SHP77 treated with DMSO at 0.1 percent for 48 hours (cell line): ENCODE measurements at regions not wholly inside any gene's neighbourhood (a gene's known extent, or its start where the extent isn't known, plus 50 kb on each side); places are given as distances from the start of the nearest gene placed in this dataset.

Experiments
- DNase-seq: peaks from one replicate; lab custom pipeline; 2025; lab: John Stamatoyannopoulos, UW

DNA sequence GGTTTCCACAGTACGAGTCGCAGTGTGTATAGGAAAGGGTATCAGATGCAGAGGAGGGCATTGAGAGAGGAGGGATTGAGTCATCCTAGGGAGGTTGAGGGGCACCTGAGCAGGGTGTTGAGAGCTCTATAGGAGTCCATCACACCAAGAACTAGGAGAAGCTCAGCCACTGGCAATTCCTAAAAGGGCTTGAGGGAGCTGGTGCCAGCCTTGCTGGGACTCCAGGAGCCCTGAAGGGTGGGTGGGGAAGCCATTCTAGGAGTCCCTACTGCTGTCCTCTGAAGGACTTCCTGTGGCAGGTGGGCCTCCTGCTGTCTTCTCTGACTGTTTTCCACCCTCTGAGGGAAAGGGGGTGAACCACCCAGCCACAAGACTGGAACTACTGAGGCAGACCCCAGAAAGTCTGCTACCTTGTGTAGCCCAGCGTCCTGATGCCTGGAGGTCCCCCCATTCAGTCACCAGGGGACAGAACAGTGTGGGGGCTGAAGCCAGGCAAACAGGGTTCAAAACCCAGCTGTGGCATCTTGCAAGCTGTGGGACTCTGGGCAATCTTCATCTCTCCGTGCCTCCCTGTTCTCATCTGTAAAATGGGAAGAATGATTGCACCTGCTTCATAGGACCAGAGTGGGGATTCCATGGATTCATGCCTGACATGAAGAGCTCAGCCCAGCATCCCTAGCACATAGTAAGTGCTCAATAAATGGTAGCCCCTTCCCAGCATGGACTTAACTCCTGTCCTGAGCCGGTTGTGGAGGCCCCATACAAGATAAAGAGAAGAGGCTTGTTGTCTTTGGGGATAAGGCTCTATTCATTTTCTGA is 149.5 kb downstream of the C9orf50 start:
- no peak for DNase-seq

DNA sequence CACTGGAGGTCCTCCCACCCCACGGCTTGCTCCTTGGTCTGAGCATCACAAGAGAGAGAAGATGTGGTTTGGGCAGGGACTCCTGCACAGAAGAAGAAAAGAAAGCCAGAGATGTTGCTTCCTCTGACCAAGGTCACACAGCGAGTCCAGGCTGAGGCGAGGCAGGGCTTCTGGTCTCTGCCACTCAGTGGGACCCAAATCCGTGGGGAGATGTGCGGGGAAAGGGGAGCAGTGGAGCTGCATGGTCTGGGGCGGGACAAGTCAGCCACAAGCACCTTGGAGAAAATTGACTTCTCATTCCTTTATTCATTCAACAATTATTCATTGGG is 150.9 kb downstream of the C9orf50 start:
- no peak for DNase-seq

DNA sequence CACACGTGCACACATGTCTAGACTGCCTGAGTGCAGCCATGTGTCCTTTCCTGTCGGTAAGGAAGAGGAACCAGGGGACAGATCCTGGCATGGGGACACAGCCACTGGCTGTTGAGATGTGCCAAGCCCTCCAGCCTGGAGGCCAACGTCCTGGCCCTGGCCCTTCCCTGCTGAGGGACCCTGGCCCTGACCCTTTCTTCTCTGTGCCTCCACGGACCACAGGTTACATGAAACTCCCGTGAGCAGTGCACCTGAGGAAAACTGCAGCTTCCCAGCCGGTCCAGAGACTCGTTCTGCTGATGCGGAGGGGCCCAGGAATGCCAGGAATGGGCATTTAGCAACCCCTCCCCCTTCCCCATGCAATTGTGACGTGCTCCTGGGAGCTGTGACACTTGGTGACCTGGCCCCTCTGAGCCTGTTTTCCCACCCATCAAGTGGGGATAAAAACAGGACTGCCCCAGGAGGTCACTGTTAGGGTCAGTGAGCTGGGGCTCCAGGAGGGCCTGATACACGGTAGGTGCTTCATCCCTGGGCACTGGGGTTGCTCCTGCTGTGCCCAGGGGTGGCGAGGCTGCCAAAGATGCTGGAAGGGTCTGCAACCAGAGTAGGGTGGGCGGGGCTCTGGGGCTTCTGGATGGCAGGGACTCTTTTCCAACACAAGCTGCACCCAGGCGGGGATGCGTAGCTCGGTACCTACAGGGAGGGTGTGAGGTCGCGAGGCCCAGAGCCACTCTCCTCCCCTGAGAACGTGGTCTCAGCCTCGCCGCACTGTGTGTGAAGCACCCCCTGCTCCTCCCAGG is 151.5 kb downstream of the C9orf50 start:
- DNase-seq: no peak

DNA sequence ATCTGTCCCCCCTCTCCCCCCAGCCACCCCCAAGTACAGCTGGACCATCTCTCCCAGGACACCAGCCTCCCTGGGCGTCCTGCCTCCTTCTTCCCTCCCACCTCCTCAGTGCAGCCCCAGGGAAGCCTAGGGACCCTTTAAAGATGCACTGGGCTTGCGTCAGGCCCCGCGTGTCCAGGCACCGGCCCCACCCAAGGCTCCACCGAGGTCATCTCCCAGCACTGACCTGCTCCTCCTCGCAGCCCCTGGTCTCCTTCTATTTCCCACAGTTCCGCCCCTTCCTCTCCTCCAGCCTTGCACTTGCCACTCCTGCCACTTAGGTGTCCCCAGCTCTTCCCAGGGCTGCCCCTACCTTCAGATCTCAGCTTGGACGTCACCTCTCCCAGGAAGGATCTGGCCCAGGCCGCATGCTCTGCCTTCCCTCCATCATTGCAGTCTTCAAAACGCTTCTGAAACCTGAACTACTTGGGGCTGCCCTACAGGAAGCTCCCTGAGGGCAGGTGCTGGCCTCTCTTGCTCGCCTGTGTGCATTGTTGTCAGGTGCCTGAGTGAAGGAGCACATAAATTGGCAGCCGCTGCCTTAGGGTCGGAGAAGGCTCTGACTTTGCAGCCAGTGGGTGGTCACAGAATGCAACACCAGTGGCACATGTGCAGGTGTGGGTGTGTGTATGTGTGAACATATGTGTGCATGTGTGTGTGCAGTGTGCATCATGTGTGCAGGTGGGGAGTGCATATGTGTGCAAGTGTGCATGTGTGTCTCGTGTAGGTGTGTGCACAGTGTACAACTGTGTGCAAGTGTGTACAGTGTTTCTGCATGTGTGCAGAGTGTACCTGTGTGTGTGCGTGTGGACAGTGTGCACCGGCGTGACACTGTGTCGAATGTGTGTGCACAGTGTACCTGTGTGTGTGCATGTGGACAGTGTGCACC is 152.9 kb downstream of the C9orf50 start:
- DNase-seq: no peak

DNA sequence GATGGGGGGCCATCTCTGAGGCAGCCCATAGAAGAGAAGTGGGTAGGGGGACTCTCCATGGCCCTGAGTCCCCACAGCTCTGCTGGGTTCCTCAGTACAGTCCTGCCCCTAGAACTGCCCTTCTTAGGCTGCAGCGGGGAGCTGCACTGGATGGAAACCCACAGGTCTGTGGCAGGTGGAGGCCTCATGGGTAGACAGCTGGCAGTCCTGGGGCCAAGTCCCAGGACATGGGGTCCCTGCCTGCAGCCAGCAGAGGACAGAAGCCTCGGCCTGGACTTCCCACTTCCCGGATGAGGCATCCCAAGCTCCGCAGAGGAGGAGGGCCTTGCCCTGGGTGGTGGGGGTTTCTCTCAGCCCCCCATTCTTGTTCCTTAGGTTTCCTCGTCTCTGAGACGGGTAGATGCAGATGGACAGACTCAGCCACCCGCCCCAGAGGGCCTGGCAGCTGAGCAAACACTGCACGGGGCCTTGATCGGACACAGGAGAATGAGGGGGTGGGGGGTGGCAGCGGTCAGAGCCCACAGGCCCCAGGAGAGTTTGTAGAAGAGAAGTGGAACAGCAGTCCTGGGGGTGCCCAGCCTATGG is 153.8 kb downstream of the C9orf50 start:
- DNase-seq: peak; percentile 79

DNA sequence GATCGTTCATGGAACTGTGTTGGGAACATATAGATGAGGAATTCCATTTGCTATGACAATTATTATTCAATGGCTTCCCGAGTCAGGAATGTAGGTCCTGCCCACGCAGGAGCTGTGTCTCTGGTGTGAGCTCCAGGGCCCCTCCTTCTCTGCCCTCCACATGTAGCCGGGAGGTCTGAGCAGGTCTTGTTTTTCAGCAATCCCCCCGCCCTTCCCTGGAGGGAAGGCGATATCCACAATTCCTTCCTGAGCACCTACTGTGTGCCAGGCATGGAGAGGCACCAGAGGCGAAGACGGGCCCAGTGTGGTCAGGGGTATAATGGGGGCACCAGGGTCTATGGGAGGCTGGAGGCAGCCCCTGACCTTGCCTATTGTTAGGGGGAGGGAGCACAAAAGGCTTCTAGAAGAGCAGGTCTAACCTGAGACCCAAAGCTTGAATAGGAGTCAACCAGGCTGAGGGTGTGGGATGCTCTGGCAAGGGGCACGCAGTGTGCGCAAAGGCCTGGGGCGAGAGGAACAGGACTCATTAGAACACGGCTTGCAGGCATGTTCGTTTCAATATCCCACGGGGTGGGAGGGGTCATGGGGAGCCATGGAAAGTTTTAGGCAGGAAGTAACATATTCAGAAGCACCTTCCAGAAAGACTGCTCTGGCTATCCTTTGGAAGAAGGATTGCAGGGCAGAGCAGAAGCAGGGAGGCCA is 154.9 kb downstream of the C9orf50 start:
- no peak for DNase-seq

DNA sequence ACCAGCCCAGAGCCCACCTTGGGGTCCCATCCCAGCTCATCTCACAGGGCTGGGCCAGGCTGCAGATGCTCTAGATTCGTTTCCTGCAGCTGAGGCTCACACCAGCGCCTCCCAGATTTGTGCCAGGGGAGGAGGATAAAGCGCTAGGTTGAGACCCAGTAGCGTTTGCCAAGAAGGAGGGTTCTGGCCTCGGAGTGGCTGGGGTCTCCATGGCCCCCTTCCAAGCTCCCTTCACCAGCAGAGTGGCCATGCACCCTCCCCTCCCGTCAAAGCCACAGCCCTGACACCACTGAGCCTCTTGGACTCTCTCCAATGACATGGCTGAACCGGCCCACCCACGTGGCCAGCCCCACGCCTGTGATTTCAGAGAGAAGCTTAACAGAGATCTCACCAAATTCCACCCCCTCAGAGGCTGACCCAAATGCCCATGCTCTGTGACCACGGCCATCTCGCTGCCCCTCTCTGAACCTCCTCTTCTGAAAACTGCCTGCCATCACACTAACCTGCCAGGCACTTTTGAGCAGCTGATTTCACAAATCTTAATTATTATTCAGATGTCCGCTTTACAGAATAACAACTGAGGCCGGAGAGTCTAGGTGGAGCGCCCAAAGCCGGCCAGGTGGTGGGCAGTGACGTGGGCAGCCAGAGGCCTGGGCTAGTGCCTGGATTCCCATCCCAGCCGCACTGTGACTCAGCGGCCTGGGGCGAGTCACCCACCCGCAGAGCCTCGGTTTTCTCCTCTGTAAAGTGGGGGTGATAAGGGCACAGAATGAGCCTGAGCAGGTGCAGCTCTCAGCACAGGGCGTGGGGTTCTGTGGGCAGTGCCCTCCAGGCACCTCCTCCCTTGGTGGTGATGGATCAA is 155.7 kb downstream of the C9orf50 start:
- DNase-seq: no peak

DNA sequence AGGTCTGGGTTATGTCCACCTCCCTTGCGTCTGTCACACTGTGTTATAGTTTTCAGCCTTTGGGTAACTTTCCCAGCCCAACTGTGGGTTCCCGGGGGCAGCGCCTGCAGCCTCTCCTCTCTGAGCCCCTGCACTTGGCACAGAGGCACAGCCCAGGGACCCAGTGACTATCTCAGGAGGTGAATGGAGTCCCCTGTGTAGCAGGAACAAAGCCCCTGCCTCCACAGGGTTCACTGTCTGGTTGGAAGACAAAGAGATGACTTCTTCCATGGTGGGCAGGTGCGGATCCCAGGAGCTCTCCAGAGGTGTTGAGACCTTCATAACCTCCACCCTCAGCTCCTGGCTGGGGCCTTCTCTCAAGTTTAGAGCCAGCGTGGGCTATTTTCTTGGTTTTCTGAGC is 156.9 kb downstream of the C9orf50 start:
- DNase-seq: no peak

DNA sequence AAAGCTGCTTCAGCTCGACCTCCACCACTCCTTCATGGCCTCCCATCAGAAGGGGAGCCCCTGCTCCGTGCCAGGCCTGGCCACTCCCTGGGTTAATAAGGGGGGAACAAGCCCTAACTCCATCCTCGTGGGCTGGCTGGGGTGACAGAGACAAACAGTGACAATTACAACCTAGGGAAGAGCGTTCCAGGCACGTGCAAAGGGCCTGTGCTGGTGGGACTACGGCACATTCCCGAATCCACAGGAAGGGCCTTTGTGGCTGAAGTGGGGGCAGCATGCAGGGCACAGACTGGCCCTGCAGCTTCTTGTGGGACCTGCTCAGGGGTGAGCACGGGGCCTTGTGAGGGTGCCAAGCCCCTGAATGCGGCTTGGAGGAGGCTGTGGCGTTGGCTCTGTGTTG is 157.4 kb downstream of the C9orf50 start:
- DNase-seq: no peak

DNA sequence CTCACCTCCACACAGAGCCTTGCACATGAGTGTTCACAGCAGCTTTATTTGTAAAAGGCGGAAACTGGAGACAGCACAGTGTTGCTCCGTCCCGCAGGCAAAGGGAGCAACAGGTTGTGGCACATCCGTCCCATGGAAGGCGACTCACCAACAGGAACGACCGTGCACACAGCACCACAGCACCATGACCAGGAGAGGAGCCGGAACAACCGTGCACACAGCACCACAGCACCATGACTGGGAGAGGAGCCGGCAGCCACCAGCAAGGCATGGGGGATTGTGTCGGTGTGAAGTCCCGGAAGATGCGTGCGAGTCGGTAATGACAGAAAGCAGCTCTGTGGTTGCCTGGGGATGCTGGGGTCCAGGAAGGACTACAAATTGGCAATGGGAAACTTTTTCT is 158.5 kb downstream of the C9orf50 start:
- DNase-seq: no peak

DNA sequence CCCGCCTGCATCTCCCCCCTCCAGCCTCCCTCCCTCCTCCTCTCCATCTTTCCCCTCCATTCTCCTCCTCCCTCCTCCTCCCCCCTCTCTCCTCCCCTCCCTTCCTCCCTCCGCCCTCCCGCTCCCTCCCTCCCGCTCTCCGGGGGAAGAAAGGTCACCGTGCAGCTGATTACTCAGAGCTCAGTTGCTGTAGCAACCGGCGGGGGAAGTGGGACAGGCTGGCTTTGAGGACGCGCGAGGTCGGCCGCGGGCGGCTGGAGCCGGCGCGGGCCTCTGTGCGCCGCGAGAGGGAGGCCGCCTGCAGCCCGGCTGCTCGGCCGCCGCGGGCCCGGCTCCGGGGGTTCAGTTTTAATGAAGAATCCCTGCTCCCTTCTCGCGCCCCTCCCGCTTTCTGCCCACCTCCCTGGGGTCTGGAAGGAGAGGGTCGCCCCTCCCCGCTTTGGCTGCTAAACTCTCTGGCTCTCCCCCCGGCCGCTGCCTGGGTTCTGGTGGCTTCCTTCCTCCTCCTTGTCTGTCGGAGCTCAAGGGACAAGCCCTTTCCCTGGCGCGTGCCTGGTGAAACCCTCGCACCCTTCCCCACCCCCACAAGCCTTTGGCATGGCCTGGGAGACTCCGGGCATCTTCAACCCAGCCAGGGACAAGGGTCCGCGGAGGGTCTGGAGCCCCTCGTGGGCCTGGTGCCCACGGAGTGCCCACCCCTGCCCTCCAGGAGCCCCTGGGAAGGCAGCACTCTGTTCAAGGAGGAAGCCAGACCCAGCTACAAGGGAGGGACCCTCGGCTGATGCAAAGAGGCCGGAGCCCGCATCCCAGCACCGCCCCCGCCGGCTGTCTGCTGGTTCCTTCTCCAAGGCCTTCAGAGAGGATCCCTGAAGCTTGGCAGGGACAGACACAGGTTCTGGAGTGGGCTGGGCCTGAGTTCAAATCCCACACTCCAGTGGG is 160.3 kb downstream of the C9orf50 start:
- peak; percentile 86 for DNase-seq

DNA sequence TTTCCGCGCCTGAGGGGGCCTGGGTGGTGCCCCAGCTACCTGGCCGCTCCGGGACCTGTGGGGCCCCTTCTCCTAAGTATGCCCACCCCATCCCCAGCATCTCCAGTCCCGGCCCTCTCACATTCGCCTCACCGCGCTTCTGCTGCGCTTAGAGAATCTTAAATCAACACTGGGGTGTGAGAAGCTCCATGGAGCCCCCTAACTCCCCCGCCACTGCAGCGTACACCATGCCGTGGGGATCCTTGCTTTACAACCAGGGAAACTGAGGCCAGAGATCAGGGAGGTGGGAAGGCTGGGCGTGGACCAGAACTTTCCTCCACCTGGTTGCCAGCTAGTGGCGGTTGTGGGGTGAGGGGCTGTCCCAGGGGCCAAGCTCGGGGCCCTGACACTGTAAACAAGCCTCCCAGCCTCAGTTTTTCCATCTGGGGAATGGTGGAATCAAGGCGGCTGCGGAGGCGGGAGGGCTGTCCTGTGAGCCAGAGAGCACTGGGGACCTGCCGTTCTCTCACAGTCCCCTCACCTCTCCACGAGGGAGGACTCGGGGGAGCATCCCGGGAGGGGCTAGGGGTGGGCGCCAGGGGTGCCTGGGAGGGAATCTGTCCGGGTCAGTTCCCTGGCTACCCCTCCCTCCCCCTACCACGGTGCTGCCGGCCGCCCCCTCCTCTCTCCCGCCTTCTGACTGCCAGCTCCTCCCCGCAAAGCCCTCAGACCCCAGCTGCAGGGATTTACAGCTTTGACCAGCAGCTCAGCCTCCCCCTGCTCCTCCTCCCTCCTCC is 161.2 kb downstream of the C9orf50 start:
- no peak for DNase-seq

DNA sequence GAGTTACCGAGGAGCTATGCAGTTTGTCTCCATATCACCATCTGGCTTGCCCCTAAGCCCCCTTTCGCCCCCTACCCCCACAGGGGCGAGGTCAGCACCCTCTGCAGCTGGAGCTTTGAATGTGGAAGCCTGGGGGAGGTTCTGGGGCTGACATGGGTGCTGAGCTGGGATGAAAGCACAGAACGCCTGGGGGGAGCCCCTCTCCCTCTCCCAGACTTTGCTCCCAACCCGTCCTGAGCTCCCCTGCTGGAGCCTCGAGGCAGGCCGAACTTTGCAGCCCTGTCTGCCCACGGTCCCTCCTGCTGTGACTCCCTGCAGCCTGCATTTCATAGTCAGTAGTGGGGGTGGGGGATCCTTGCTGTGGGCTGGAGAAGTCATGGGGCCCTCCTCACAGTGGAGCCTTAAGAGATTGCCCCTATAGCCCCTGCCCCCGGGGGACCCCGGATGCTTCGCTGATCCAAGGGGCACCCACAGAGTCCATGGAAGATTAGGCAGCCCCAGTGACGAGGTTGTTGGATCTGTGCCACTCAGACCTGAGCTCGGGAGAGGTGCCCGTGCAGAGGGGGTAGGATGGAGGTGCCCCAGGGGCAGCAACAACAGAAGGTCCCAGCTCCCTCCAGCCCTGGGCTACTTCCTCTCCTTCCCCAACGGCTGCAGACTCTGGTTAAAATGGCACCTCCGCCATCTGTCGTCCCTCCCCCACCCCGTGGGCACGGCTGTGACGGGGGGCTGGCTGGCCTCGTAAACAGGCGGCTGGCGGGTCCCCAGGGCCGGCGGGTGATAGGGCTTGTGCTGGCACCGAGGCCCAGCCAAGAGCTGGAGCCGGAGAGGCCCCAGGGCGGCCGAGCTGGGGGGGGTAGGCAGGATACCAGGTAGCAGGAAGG is 162.0 kb downstream of the C9orf50 start:
- DNase-seq: no peak

DNA sequence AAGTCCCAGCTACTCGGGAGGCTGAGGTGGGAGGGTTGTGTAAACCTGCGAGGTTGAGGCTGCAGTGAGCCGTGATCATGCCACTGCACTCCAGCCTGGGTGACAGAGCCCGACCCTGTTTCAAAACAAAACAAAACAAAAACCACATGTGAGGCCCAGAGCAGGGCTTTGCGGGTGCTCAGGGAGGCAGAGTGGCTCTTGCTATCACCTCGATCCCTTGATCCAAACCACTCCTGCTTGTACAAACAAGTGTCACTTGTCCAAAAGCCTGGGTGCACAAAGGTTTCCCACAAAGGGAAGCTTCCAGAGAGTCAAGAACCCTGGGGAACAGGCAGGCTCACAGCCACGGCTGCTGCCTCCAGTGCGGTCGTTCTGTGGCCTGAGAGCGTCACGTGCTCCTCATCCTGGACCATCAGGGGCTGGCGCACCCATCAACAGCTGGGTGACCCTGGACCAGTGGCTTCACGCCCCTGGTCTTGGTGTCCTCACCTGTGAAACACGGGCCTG is 162.7 kb downstream of the C9orf50 start:
- no peak for DNase-seq

DNA sequence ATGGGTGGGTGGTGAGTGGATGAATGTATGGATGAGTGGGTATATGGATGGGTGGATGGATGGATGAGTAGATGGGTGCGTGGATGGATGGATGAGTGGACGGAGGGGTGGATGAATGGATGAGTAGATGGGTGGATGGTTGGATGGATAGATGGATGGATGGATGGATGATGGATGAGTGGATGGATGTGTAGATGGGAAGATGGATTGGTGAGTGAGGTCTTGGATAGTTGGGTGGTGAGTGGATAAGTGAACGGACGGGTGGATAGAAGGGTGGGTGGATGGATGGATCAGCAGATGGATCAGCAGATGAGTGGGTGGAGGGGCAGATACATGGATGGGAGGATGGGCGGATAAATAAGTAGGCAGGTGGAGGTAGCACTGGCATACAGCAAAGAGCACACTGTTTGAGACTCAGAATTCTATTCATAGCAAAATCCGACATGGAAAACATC is 163.5 kb downstream of the C9orf50 start:
- DNase-seq: no peak

DNA sequence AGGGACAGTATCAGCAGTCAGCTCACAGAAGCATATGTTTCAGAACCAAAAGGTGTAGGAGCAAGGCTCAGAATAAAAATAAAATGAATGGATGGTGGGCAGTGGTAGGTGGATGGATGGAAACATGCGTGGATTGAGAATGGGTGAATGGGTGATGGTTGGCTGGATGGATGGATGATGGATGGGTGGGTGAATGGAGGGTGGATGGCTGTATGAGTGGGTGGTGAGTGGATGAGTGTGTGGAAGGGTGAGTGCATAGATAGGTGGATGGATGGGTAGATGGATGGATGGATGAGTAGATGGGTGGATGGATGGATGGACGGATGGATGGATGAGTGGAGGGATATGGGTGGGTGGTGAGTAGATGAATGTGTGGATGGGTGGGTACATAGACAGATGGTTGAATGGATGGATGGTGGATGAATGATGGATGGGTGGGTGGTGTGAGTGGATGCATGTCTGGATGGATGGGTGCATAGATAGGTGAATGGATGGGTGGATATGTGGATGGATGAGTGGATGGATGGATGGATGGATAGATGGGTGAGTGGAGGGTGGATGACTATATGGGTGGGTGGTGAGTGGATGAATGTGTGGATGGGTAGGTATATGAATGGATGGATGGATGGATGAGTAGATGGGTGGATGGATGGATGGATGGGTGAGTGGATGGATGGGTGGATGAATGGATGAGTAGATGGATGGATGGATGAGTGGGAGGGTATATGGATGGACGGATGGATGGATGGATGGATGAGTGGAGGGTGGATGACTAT is 164.2 kb downstream of the C9orf50 start:
- DNase-seq: no peak
